H9 (cell line): ENCODE measurements at regions not wholly inside any gene's neighbourhood (a gene's known extent, or its start where the extent isn't known, plus 50 kb on each side); places are given as distances from the start of the nearest gene placed in this dataset.

Experiments used
- DNase-seq: peaks from one replicate; pipeline ENCODE4 v3.0.0-alpha.2; 2017
- H2AFZ ChIP-seq: one replicate; pipeline ENCODE4 v1.6.1; 2013; ENCODE audit warnings: mild to moderate bottlenecking, low read length, control low read depth, moderate library complexity
- H2AK5ac ChIP-seq: 2 replicates; pipeline ENCODE4 v1.6.1; 2013; ENCODE audit warnings: low read length, control low read depth, mixed read lengths; ENCODE audit not compliant: insufficient read length
- H2BK120ac ChIP-seq: one replicate; pipeline ENCODE4 v1.6.1; 2013; ENCODE audit warnings: low read depth, mild to moderate bottlenecking, low read length, control low read depth, inconsistent platforms; ENCODE audit not compliant: poor library complexity, severe bottlenecking
- H2BK12ac ChIP-seq: 2 replicates; pipeline ENCODE4 v1.6.1; 2013; ENCODE audit warnings: low read length, control low read depth, mixed read lengths, low read depth; ENCODE audit not compliant: insufficient read length
- H2BK15ac ChIP-seq: 2 replicates; pipeline ENCODE4 v1.6.1; 2013; ENCODE audit warnings: low read depth, low read length, control low read depth
- H2BK20ac ChIP-seq: one replicate; pipeline ENCODE4 v1.6.1; 2013; ENCODE audit warnings: low read depth, mild to moderate bottlenecking, low read length, control low read depth, inconsistent platforms; ENCODE audit not compliant: poor library complexity, severe bottlenecking
- H2BK5ac ChIP-seq: 2 replicates; pipeline ENCODE4 v1.6.1; 2013; ENCODE audit warnings: low read length, control low read depth, mixed read lengths; ENCODE audit not compliant: insufficient read length
- H3K14ac ChIP-seq: 2 replicates; pipeline ENCODE4 v1.6.1; 2013; ENCODE audit warnings: low read length, control low read depth; ENCODE audit not compliant: insufficient read depth
- H3K18ac ChIP-seq: 2 replicates; pipeline ENCODE4 v1.6.1; 2013; ENCODE audit warnings: low read depth, mild to moderate bottlenecking, mixed read lengths, low read length, control low read depth; ENCODE audit not compliant: insufficient read length
- H3K23ac ChIP-seq: 2 replicates; pipeline ENCODE4 v1.6.1; 2013; ENCODE audit warnings: low read length, control low read depth, mixed read lengths, low read depth; ENCODE audit not compliant: insufficient read length
- H3K23me2 ChIP-seq: 2 replicates; pipeline ENCODE4 v1.6.1; 2013; ENCODE audit warnings: low read depth, mild to moderate bottlenecking, mixed read lengths, low read length, control low read depth; ENCODE audit not compliant: insufficient read length, poor library complexity, severe bottlenecking
- H3K27ac ChIP-seq: 2 replicates; pipeline ENCODE4 v1.5.1; 2013; ENCODE audit warnings: low read length, control low read depth, mixed read lengths, low read depth; ENCODE audit not compliant: insufficient read length
- H3K27me3 ChIP-seq: 2 replicates; pipeline ENCODE4 v1.6.1; 2013; ENCODE audit warnings: low read length, control low read depth, inconsistent platforms; ENCODE audit not compliant: insufficient read depth
- H3K4ac ChIP-seq: 2 replicates; pipeline ENCODE4 v1.6.1; 2013; ENCODE audit warnings: low read depth, mild to moderate bottlenecking, control low read depth, inconsistent platforms, low read length, moderate library complexity
- H3K4me1 ChIP-seq: 2 replicates; pipeline ENCODE4 v1.6.1; 2013; ENCODE audit warnings: low read length, control low read depth, inconsistent platforms; ENCODE audit not compliant: insufficient read depth
- H3K4me2 ChIP-seq: 2 replicates; pipeline ENCODE4 v1.6.1; 2013; ENCODE audit warnings: low read length, control low read depth, mixed read lengths; ENCODE audit not compliant: insufficient read length, insufficient read depth
- H3K56ac ChIP-seq: 2 replicates; pipeline ENCODE4 v1.6.1; 2013; ENCODE audit warnings: low read depth, mild to moderate bottlenecking, mixed read lengths, low read length, control low read depth; ENCODE audit not compliant: insufficient read length
- H3K79me1 ChIP-seq: 2 replicates; pipeline ENCODE4 v1.6.1; 2013; ENCODE audit warnings: low read depth, mild to moderate bottlenecking, moderate library complexity, low read length, control low read depth, inconsistent platforms; ENCODE audit not compliant: insufficient read depth, poor library complexity, severe bottlenecking
- H3K79me2 ChIP-seq: 2 replicates; pipeline ENCODE4 v1.6.1; 2013; ENCODE audit warnings: low read length, control low read depth, inconsistent platforms; ENCODE audit not compliant: insufficient read depth
- H3K9ac ChIP-seq: 2 replicates; pipeline ENCODE4 v1.6.1; 2013; ENCODE audit warnings: low read length, control low read depth, mixed read lengths; ENCODE audit not compliant: insufficient read length; ENCODE audit errors: extremely low read depth
- H3K9me3 ChIP-seq: one replicate; pipeline ENCODE4 v1.6.1; 2013; ENCODE audit warnings: low read depth, low read length, inconsistent platforms; ENCODE audit not compliant: control insufficient read depth
- H3T11ph ChIP-seq: one replicate; pipeline ENCODE4 v1.6.1; 2013; ENCODE audit warnings: mild to moderate bottlenecking, low read length, control low read depth, inconsistent platforms
- H4K20me1 ChIP-seq: one replicate; pipeline ENCODE4 v1.6.1; 2013; ENCODE audit not compliant: control insufficient read depth, insufficient read length, insufficient read depth
- H4K5ac ChIP-seq: 2 replicates; pipeline ENCODE4 v1.6.1; 2013; ENCODE audit warnings: low read depth, mild to moderate bottlenecking, mixed read lengths, low read length, control low read depth; ENCODE audit not compliant: insufficient read length
- H4K8ac ChIP-seq: replicated peaks from 2 replicates; pipeline ENCODE4 v1.6.1; 2013; ENCODE audit warnings: low read length, control low read depth, mixed read lengths, low read depth; ENCODE audit not compliant: insufficient read length
- H4K91ac ChIP-seq: 2 replicates; pipeline ENCODE4 v1.6.1; 2013; ENCODE audit warnings: low read depth, mild to moderate bottlenecking, moderate library complexity, mixed read lengths, low read length, control low read depth; ENCODE audit not compliant: insufficient read length
- H3K27ac Mint-ChIP-seq, 3 experiments: 2 replicates in 2 of 3; 3 replicates in 1 of 3; pipeline ENCODE4 v1.8.0; 2020 to 2021; ENCODE audit warnings: mixed read lengths in 3 of 3, mild to moderate bottlenecking in 1 of 3, moderate library complexity in 1 of 3
- H3K27me3 Mint-ChIP-seq: 2 replicates; pipeline ENCODE4 v1.8.0; 2021; ENCODE audit warnings: low read depth, mild to moderate bottlenecking, moderate library complexity, mixed read lengths
- H3K36me3 Mint-ChIP-seq, 3 experiments: 2 replicates in 2 of 3; 3 replicates in 1 of 3; pipeline ENCODE4 v1.8.0; 2020 to 2021; ENCODE audit warnings: low read depth in 3 of 3, mixed read lengths in 3 of 3; ENCODE audit not compliant: insufficient read depth in 1 of 3
- H3K4me1 Mint-ChIP-seq, 2 experiments: 2 replicates each; pipeline ENCODE4 v1.8.0; 2020; ENCODE audit warnings: mixed read lengths in 2 of 2
- H3K4me3 Mint-ChIP-seq, 2 experiments: 2 replicates in 1 of 2; 3 replicates in 1 of 2; pipeline ENCODE4 v1.8.0; 2020 to 2021; ENCODE audit warnings: mild to moderate bottlenecking in 2 of 2, mixed read lengths in 2 of 2, moderate library complexity in 1 of 2
- H3K9me3 Mint-ChIP-seq, 2 experiments: 2 replicates in 1 of 2; 3 replicates in 1 of 2; pipeline ENCODE4 v1.8.0; 2020; ENCODE audit warnings: mild to moderate bottlenecking in 2 of 2, mixed read lengths in 2 of 2, moderate library complexity in 1 of 2
- WGBS: extraction: QIAGEN DNeasy Blood & Tissue Kit; methylation state at CpG from one replicate; pipeline ENCODE4 v1.1.7; 2013; ENCODE audit warnings: missing lambda C conversion rate, low lambda C conversion rate, mixed read lengths; ENCODE audit not compliant: insufficient read length; ENCODE audit errors: extremely low coverage; 5-methylcytosine and 5-hydroxymethylcytosine counted together
- TF ChIP-seq, protein P1 (sequence below): fragments of 200-600 bp; sonication (generic); conservative IDR thresholded peaks from 3 replicates; pipeline ENCODE4 v1.8.0; 2021; ENCODE audit warnings: antibody characterized with exemption, mild to moderate bottlenecking

- H2AK5ac ChIP-seq: no peak overlapping the region
- H3K79me2 ChIP-seq: no peaks in the 10 kb centered on the region
- no peaks in the 10 kb centered on the region for H3K79me1 ChIP-seq
- no CpG with 5 or more reads among the region's 5 CpGs for WGBS
- H3T11ph ChIP-seq: no peak overlapping the region
- no peak overlapping the region for H4K5ac ChIP-seq
- H4K91ac ChIP-seq: no peak overlapping the region
- H4K20me1 ChIP-seq: no peaks in the 10 kb centered on the region
- no peaks in the 10 kb centered on the region for H3K23me2 ChIP-seq
- no peak overlapping the region for H3K23ac ChIP-seq
- H2AFZ ChIP-seq: no peak overlapping the region
- Mint-ChIP-seq H3K9me3 (peaks cover 24 to 33% of the 10 kb centered on the region in 2 experiments), H3K4me1 (peaks cover 0 to 4% of the 10 kb centered on the region in 2 experiments; a peak in 1 of 4 replicates), H3K4me3 (no peak overlapping the region), H3K27me3 (peaks cover 12% of the 10 kb centered on the region), H3K36me3 (peaks cover 4 to 25% (median 14%) of the 10 kb centered on the region in 3 experiments; a peak in 6 of 7 replicates), H3K27ac (no peak overlapping the region)
- no peak for DNase-seq
- H2BK5ac ChIP-seq: no peak overlapping the region
- no peak overlapping the region for H3K9ac ChIP-seq
- no peak overlapping the region for H3K56ac ChIP-seq
- no peaks in the 10 kb centered on the region for H3K4me1 ChIP-seq
- H3K4me2 ChIP-seq: no peak overlapping the region
- no peak overlapping the region for H2BK20ac ChIP-seq
- peaks cover 5% of the 10 kb centered on the region for H3K9me3 ChIP-seq
- no peak overlapping the region for H3K18ac ChIP-seq
- H3K27me3 ChIP-seq: no peaks in the 10 kb centered on the region
- H3K4ac ChIP-seq: no peak overlapping the region
- no peak overlapping the region for H2BK120ac ChIP-seq
- H2BK12ac ChIP-seq: no peak overlapping the region
- H3K14ac ChIP-seq: no peak overlapping the region
- no peak overlapping the region for H4K8ac ChIP-seq
- TF ChIP-seq, protein P1, sequence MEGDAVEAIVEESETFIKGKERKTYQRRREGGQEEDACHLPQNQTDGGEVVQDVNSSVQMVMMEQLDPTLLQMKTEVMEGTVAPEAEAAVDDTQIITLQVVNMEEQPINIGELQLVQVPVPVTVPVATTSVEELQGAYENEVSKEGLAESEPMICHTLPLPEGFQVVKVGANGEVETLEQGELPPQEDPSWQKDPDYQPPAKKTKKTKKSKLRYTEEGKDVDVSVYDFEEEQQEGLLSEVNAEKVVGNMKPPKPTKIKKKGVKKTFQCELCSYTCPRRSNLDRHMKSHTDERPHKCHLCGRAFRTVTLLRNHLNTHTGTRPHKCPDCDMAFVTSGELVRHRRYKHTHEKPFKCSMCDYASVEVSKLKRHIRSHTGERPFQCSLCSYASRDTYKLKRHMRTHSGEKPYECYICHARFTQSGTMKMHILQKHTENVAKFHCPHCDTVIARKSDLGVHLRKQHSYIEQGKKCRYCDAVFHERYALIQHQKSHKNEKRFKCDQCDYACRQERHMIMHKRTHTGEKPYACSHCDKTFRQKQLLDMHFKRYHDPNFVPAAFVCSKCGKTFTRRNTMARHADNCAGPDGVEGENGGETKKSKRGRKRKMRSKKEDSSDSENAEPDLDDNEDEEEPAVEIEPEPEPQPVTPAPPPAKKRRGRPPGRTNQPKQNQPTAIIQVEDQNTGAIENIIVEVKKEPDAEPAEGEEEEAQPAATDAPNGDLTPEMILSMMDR: no peak
- H2BK15ac ChIP-seq: no peak overlapping the region
- no peak overlapping the region for H3K27ac ChIP-seq
These were observed 174.8 kb upstream of the MKI67 start for GRCh38 chr10:128301051-128301450.
